K562 (cell line): ENCODE measurements at regions not wholly inside any gene's neighbourhood (a gene's known extent, or its start where the extent isn't known, plus 50 kb on each side); places are given as distances from the start of the nearest gene placed in this dataset.

ENCODE experiments used
- CHD2 ChIP-seq: IDR thresholded peaks from 2 replicates; pipeline ENCODE4 v1.6.1; 2011; ENCODE audit warnings: low read depth, low read length
- TF ChIP-seq, protein P1 (sequence below), 3 experiments: IDR thresholded peaks in 2 of 3; conservative IDR thresholded peaks in 1 of 3; 2 replicates each; pipeline ENCODE4 v1.5.1; 2011 to 2012; ENCODE audit warnings: low read length in 3 of 3, mild to moderate bottlenecking in 3 of 3, control low read depth in 2 of 3, improper control_type of control experiment in 1 of 3, inconsistent platforms in 1 of 3, low read depth in 1 of 3, mixed read lengths in 1 of 3, moderate library complexity in 1 of 3; ENCODE audit not compliant: insufficient read depth in 2 of 3

DNA sequence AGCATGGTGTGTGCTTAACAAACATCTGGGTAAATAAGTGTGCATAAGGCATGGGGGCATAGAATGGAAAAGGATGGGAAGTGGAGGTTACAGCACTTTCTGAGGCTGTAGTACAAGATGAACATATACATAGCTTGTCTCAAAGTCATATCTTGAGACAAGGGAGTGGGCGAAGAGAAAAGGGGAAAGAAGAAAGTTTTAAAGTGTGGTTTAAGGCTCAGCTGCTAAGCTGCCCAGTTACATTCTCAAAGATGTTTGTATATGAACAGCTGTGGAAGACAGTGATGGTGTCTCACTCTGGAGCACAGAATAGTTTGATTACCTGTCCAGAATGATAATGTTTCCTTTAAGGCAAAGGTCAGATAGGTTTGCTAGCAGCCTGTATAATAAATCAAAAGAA is 61.9 kb upstream of the LANCL2 start:
- TF ChIP-seq CHD2: no peak
- TF ChIP-seq, protein P1, sequence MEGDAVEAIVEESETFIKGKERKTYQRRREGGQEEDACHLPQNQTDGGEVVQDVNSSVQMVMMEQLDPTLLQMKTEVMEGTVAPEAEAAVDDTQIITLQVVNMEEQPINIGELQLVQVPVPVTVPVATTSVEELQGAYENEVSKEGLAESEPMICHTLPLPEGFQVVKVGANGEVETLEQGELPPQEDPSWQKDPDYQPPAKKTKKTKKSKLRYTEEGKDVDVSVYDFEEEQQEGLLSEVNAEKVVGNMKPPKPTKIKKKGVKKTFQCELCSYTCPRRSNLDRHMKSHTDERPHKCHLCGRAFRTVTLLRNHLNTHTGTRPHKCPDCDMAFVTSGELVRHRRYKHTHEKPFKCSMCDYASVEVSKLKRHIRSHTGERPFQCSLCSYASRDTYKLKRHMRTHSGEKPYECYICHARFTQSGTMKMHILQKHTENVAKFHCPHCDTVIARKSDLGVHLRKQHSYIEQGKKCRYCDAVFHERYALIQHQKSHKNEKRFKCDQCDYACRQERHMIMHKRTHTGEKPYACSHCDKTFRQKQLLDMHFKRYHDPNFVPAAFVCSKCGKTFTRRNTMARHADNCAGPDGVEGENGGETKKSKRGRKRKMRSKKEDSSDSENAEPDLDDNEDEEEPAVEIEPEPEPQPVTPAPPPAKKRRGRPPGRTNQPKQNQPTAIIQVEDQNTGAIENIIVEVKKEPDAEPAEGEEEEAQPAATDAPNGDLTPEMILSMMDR (IDR thresholded peaks at IDR 0.05 in 2 of 3, conservative IDR thresholded peaks at IDR 0.05 in 1 of 3; ENCODE audit: insufficient read depth in 2 of 3, low read depth in 1 of 3, low read length in 3 of 3): no peak
